Panc1 (cell line): ENCODE measurements at regions not wholly inside any gene's neighbourhood (a gene's known extent, or its start where the extent isn't known, plus 50 kb on each side); places are given as distances from the start of the nearest gene placed in this dataset.

ENCODE experiments used
- ATAC-seq: fragments of 200-7000 bp; cut with Tn5 transposase; 2 replicates; pipeline ENCODE4 v1.9.1; 2020; ENCODE audit warnings: mild to moderate bottlenecking, moderate library complexity
- BruUV-seq: library from RNA; stranded (reverse); fragments of 400-500 nt; replicated peaks from 2 replicates; lab custom pipeline; 2021; lab: Mats Ljungman, UMichigan
- CTCF ChIA-PET: fragments of 300-600 bp; sonication (Branson Sonifier 250); formaldehyde crosslinking; loops from one replicate; lab custom pipeline; 2022; ENCODE audit warnings: antibody characterized with exemption; lab: Charles Lee
- POLR2A ChIA-PET: fragments of 300-600 bp; sonication (Branson Sonifier 250); formaldehyde crosslinking; loops from one replicate; lab custom pipeline; 2022; ENCODE audit warnings: antibody characterized with exemption; lab: Charles Lee
- DNase-seq: peaks from one replicate; pipeline ENCODE4 v3.0.0-alpha.2; 2010; ENCODE audit warnings: low read depth, low spot score
- H3K27ac ChIP-seq: 2 replicates; pipeline ENCODE4 v1.5.1; 2011; ENCODE audit warnings: mild to moderate bottlenecking, low read length, inconsistent platforms
- H3K27me3 ChIP-seq: fragments of 200-500 bp; sonication (Bioruptor generic); 2 replicates; pipeline ENCODE4 v1.6.0; 2014; ENCODE audit warnings: low read length, inconsistent platforms; ENCODE audit not compliant: control insufficient read depth, insufficient read depth
- H3K36me3 ChIP-seq: fragments of 200-500 bp; sonication (Bioruptor generic); 2 replicates; pipeline ENCODE4 v1.5.1; 2014; ENCODE audit warnings: inconsistent platforms, mild to moderate bottlenecking, low read length, moderate library complexity; ENCODE audit not compliant: control insufficient read depth, insufficient read depth
- H3K4me1 ChIP-seq: 2 replicates; pipeline ENCODE4 v1.5.1; 2011; ENCODE audit warnings: inconsistent platforms, mild to moderate bottlenecking, low read length, moderate library complexity; ENCODE audit not compliant: control insufficient read depth, insufficient read depth
- H3K4me3 ChIP-seq, 2 experiments: 2 replicates each; pipeline ENCODE4 v1.5.1; 2011 to 2012; ENCODE audit warnings: low read depth in 2 of 2, low read length in 2 of 2, mild to moderate bottlenecking in 2 of 2, inconsistent platforms in 1 of 2, moderate library complexity in 1 of 2
- H3K9me3 ChIP-seq: fragments of 200-500 bp; sonication (Bioruptor generic); 2 replicates; pipeline ENCODE4 v1.5.1; 2014; ENCODE audit warnings: low read depth, mild to moderate bottlenecking, inconsistent platforms, low read length, moderate library complexity; ENCODE audit not compliant: control insufficient read depth, insufficient read depth
- POLR2AphosphoS5 ChIP-seq: IDR thresholded peaks from 2 replicates; pipeline ENCODE4 v1.6.1; 2012; ENCODE audit warnings: mild to moderate bottlenecking, low read depth, low read length, moderate library complexity
- SIN3A ChIP-seq: IDR thresholded peaks from 2 replicates; pipeline ENCODE4 v1.6.1; 2012; ENCODE audit warnings: low read depth, mild to moderate bottlenecking, low read length, moderate library complexity, borderline replicate concordance; ENCODE audit not compliant: insufficient read depth
- TCF7L2 ChIP-seq: IDR thresholded peaks from 2 replicates; pipeline ENCODE4 v1.6.1; 2011; ENCODE audit warnings: mild to moderate bottlenecking, low read depth, low read length, inconsistent platforms
- in situ Hi-C: cut with HindIII; loops from 2 replicates; pipeline ENCODE4 v1.10.0; 2016; ENCODE audit warnings: low sequenced_read_pairs, low pct_unique_long_range_greater_than_20kb
- intact Hi-C: fragments of 100-400 bp; cut with micrococcal nuclease; formaldehyde crosslinking; loops from one replicate; pipeline ENCODE4 v1.10.0; 2022; ENCODE audit not compliant: unreplicated experiment
- TF ChIP-seq, protein P1 (sequence below): fragments of 450-650 bp; IDR thresholded peaks from 2 replicates; pipeline ENCODE4 v1.5.1; 2017; ENCODE audit warnings: mild to moderate bottlenecking
- TF ChIP-seq, protein P2 (sequence below), 2 experiments: IDR thresholded peaks; 2 replicates each; pipeline ENCODE4 v1.6.1; 2011 to 2012; ENCODE audit warnings: low read depth in 2 of 2, control low read depth in 1 of 2, low read length in 1 of 2, mild to moderate bottlenecking in 1 of 2, moderate library complexity in 1 of 2; ENCODE audit not compliant: insufficient read depth in 1 of 2

DNA sequence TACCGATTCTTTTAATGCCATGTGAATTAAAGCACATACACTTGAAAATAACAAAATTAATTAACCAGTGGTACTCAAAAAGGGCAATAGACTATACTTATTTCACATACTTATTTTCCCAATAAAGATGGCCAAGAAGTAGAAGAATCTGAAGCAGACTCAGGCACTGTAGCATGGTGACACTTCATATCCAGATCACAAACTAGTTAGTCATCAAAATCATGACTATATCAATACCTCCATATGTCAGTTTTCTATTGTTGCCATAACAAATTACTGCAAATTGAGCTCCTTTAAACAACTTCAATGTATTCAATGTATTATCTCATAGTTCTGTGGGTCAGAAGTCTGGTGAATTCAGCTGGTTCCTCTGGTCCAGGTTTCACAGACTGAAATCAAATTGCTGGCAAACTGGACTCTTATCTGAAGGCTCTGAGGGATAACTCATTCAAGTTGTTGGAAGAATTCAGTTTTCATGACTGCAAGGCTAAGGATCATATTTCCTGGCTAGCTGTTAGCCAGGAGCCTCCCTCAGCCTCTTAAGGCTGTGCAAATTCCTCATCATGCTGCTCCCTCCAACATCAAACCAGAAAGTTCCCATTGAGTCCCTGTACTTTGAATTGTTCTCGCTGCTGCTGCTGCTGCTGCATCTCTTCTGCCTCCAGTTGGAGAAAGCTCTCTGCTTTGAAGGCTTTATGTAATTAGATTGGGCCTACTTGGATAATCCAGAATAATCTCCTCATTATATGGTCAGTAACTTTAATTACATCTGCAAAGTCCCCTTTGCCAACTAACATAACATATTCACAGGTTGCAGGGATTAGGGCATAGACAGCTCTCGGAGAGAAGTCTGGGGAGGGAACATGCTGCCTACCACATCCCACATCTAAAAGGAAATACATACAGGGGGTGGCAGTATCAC is 91.5 kb downstream of the MRPL39 start:
- in situ Hi-C loops, result no loop called here
- POLR2A ChIA-PET, result interaction anchor here (0.5 kb wide), 1 partner anchor 29 kb away, joined by 3 read pairs; no protein-coding TSS in a partner anchor
- Histone ChIP-seq H3K36me3 (no peaks in the 10 kb centered on the region), H3K27me3 (no peaks in the 10 kb centered on the region), H3K27ac (no peak overlapping the region), H3K4me1 (no peaks in the 10 kb centered on the region), H3K9me3 (no peaks in the 10 kb centered on the region), H3K4me3 (no peak overlapping the region)
- BruUV-seq, result no TSS peak
- no peak for DNase-seq
- TF ChIP-seq TCF7L2 (no peak), SIN3A (no peak), POLR2AphosphoS5 (no peak)
- TF ChIP-seq, protein P1, sequence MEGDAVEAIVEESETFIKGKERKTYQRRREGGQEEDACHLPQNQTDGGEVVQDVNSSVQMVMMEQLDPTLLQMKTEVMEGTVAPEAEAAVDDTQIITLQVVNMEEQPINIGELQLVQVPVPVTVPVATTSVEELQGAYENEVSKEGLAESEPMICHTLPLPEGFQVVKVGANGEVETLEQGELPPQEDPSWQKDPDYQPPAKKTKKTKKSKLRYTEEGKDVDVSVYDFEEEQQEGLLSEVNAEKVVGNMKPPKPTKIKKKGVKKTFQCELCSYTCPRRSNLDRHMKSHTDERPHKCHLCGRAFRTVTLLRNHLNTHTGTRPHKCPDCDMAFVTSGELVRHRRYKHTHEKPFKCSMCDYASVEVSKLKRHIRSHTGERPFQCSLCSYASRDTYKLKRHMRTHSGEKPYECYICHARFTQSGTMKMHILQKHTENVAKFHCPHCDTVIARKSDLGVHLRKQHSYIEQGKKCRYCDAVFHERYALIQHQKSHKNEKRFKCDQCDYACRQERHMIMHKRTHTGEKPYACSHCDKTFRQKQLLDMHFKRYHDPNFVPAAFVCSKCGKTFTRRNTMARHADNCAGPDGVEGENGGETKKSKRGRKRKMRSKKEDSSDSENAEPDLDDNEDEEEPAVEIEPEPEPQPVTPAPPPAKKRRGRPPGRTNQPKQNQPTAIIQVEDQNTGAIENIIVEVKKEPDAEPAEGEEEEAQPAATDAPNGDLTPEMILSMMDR, result no peak
- TF ChIP-seq, protein P2, sequence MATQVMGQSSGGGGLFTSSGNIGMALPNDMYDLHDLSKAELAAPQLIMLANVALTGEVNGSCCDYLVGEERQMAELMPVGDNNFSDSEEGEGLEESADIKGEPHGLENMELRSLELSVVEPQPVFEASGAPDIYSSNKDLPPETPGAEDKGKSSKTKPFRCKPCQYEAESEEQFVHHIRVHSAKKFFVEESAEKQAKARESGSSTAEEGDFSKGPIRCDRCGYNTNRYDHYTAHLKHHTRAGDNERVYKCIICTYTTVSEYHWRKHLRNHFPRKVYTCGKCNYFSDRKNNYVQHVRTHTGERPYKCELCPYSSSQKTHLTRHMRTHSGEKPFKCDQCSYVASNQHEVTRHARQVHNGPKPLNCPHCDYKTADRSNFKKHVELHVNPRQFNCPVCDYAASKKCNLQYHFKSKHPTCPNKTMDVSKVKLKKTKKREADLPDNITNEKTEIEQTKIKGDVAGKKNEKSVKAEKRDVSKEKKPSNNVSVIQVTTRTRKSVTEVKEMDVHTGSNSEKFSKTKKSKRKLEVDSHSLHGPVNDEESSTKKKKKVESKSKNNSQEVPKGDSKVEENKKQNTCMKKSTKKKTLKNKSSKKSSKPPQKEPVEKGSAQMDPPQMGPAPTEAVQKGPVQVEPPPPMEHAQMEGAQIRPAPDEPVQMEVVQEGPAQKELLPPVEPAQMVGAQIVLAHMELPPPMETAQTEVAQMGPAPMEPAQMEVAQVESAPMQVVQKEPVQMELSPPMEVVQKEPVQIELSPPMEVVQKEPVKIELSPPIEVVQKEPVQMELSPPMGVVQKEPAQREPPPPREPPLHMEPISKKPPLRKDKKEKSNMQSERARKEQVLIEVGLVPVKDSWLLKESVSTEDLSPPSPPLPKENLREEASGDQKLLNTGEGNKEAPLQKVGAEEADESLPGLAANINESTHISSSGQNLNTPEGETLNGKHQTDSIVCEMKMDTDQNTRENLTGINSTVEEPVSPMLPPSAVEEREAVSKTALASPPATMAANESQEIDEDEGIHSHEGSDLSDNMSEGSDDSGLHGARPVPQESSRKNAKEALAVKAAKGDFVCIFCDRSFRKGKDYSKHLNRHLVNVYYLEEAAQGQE (IDR thresholded peaks at IDR 0.05; ENCODE audit: insufficient read depth in 1 of 2, low read depth in 2 of 2, low read length in 1 of 2), result no peak
- no peak for ATAC-seq
- intact Hi-C loops, result no loop called here
- CTCF ChIA-PET, result no interaction called here

DNA sequence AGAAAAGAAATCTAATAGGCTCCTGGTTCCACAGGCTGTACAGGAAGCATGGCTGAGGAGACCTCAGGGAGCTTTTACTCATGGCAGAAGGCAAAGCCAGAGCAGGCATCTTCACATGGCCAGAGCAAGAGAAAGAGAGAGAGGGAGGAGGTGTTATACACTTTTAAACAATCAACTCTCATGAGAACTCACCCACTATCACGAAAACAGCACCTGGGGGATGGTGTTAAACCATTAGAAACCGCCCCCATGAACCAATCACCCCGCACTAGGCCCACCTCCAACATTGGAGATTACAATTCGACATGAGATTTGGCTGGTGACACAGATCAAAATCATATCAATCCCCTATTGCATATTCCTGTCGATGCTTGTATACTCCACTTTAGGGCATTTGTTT is 93.5 kb downstream of the MRPL39 start:
- Histone ChIP-seq H3K9me3 (no peaks in the 10 kb centered on the region), H3K36me3 (no peaks in the 10 kb centered on the region), H3K27ac (no peak overlapping the region), H3K27me3 (no peaks in the 10 kb centered on the region), H3K4me3 (no peak overlapping the region), H3K4me1 (no peaks in the 10 kb centered on the region)
- intact Hi-C loops, result no loop called here
- ATAC-seq (no peak), DNase-seq (no peak)
- TF ChIP-seq SIN3A, result no peak
- TF ChIP-seq, protein P1, result no peak
- TF ChIP-seq, protein P2 (IDR thresholded peaks at IDR 0.05; ENCODE audit: insufficient read depth in 1 of 2, low read depth in 2 of 2, low read length in 1 of 2), result no peak
- no peak for TF ChIP-seq POLR2AphosphoS5
- no peak for TF ChIP-seq TCF7L2
- CTCF ChIA-PET, result no interaction called here
- in situ Hi-C loops, result no loop called here
- POLR2A ChIA-PET, result no interaction called here
- BruUV-seq, result no TSS peak
